ENCODE measurements at regions not wholly inside any gene's neighbourhood (a gene's known extent, or its start where the extent isn't known, plus 50 kb on each side); places are given as distances from the start of the nearest gene placed in this dataset.

DNA sequence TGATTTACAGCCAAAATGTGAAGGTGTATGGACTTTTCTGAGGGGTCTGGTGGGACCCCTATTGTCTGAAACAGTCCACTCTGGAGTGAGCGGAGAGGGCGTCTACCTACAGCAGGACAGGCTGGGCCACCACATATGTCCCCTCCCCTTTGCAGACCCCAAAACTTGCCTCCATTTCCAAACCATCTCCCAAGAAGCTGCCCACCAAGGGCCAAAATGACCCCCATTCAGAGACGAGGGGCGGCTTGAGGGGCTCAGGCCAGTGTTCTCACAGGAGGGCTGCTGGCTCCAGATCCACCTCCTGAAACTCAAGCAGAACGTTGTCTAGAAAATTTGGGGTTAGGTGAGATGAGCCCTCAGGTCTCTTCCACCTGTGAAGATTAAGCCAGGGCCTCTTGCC, 161.1 kb upstream of the SALL3 start:
- no peak overlapping the region for H3K4me3 ChIP-seq (ENCODE audit: insufficient read depth, low read depth, low read length, poor library complexity, severe bottlenecking)
- no peaks in the 10 kb centered on the region for H3K9me3 ChIP-seq (ENCODE audit: control insufficient read depth, low read length)
- H3K27me3 ChIP-seq (replicated peaks; ENCODE audit: control insufficient read depth, insufficient read depth, low read length, poor library complexity, severe bottlenecking), result no peaks in the 10 kb centered on the region
- no peaks in the 10 kb centered on the region for H3K4me1 ChIP-seq (ENCODE audit: control insufficient read depth, insufficient read depth, low read length, poor library complexity, severe bottlenecking)
- DNase-seq, result no peak
- no peak overlapping the region for H3K27ac ChIP-seq (ENCODE audit: insufficient read depth, low read length, poor library complexity, severe bottlenecking)
- no peaks in the 10 kb centered on the region for H3K36me3 ChIP-seq (ENCODE audit: control insufficient read depth, insufficient read depth, low read length)

DNA sequence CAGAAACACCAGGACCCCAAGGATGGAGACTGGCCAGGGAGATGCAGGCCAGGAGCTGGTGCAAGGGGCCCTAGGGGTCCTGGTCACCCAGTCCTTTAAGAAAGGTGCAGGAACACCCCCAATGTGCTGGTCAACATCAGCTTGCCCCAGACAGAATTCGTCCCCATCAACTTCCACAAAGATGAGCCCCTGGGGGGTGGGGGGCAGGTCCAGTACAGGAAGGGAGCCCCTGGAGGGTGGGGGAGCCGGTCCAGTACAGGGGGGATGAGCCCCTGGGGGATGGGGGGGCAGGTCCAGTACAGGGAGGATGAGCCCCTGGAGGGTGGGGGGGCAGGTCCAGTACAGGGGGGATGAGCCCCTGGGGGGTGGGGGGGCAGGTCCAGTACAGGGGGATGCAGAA, 160.7 kb upstream of the SALL3 start:
- DNase-seq, result no peak
- H3K9me3 ChIP-seq (ENCODE audit: control insufficient read depth, low read length), result no peaks in the 10 kb centered on the region

DNA sequence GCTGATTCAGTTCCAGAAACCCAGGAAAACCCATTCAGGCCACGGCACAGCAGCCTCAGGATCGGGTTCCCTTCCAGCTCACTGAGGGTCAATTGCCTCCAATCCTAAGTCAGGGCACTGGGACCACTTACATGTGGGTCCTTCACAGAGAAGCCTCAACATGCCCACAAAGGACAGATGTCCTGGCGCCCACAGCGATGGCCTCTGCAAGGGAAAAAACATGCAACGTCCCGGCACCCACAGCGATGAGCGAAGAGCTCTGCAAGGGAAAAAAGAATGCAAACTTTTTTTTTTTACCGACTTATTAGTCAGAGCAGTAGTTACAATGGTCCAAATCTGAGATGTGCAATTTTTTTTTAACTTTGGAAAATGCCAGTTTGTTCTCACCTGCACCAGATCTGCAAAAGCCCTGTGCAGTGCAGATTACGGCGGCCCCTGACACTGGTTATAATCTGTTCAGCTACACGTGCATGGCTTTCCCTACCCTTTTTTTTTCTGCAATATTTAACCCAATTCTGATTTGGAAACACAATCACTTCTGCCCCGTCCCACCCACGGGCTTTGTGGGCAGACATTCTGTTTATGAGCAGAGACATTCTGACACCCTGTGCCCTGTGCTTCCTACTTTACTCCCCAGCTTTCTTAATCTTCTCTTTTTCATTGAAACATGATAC, 159.3 kb upstream of the SALL3 start:
- H3K4me3 ChIP-seq (ENCODE audit: insufficient read depth, low read depth, low read length, poor library complexity, severe bottlenecking), result no peak overlapping the region
- no peak for DNase-seq
- no peaks in the 10 kb centered on the region for H3K9me3 ChIP-seq (ENCODE audit: control insufficient read depth, low read length)

More for the DNA sequence above, 160.7 kb upstream of the SALL3 start:
- Histone ChIP-seq H3K4me1 (ENCODE audit: control insufficient read depth, insufficient read depth, low read length, poor library complexity, severe bottlenecking) (no peaks in the 10 kb centered on the region), H3K27ac (ENCODE audit: insufficient read depth, low read length, poor library complexity, severe bottlenecking) (no peak overlapping the region), H3K36me3 (ENCODE audit: control insufficient read depth, insufficient read depth, low read length) (no peaks in the 10 kb centered on the region), H3K4me3 (ENCODE audit: insufficient read depth, low read depth, low read length, poor library complexity, severe bottlenecking) (no peak overlapping the region), H3K27me3 (replicated peaks; ENCODE audit: control insufficient read depth, insufficient read depth, low read length, poor library complexity, severe bottlenecking) (no peaks in the 10 kb centered on the region)

DNA sequence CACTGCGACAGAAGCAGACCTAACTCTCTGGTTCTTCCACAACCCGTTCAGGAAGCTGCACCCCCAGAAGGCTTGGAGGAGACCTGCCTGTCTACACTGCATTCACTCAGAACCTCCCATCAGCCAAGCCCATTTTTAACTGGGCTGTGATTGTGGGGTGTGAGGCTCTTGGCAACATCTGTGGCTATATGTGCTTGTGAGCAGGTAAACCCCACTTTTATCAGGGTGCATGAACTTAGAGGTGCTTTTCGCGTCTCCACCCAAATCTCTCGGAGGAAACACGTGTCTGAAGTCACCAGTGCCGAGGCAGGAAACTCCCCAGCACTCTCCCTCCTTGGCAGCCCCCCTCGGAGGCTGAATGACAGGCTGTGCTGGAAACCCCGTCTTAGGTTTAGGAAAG, 158.2 kb upstream of the SALL3 start:
- Histone ChIP-seq H3K9me3 (ENCODE audit: control insufficient read depth, low read length) (no peaks in the 10 kb centered on the region), H3K27me3 (replicated peaks; ENCODE audit: control insufficient read depth, insufficient read depth, low read length, poor library complexity, severe bottlenecking) (no peaks in the 10 kb centered on the region), H3K27ac (ENCODE audit: insufficient read depth, low read length, poor library complexity, severe bottlenecking) (no peak overlapping the region), H3K36me3 (ENCODE audit: control insufficient read depth, insufficient read depth, low read length) (no peaks in the 10 kb centered on the region), H3K4me3 (ENCODE audit: insufficient read depth, low read depth, low read length, poor library complexity, severe bottlenecking) (no peak overlapping the region), H3K4me1 (ENCODE audit: control insufficient read depth, insufficient read depth, low read length, poor library complexity, severe bottlenecking) (no peaks in the 10 kb centered on the region)
- DNase-seq, result no peak

More for the DNA sequence above, 159.3 kb upstream of the SALL3 start:
- no peaks in the 10 kb centered on the region for H3K36me3 ChIP-seq (ENCODE audit: control insufficient read depth, insufficient read depth, low read length)
- H3K27me3 ChIP-seq (replicated peaks; ENCODE audit: control insufficient read depth, insufficient read depth, low read length, poor library complexity, severe bottlenecking), result no peaks in the 10 kb centered on the region
- H3K27ac ChIP-seq (ENCODE audit: insufficient read depth, low read length, poor library complexity, severe bottlenecking), result no peak overlapping the region
- no peaks in the 10 kb centered on the region for H3K4me1 ChIP-seq (ENCODE audit: control insufficient read depth, insufficient read depth, low read length, poor library complexity, severe bottlenecking)

DNA sequence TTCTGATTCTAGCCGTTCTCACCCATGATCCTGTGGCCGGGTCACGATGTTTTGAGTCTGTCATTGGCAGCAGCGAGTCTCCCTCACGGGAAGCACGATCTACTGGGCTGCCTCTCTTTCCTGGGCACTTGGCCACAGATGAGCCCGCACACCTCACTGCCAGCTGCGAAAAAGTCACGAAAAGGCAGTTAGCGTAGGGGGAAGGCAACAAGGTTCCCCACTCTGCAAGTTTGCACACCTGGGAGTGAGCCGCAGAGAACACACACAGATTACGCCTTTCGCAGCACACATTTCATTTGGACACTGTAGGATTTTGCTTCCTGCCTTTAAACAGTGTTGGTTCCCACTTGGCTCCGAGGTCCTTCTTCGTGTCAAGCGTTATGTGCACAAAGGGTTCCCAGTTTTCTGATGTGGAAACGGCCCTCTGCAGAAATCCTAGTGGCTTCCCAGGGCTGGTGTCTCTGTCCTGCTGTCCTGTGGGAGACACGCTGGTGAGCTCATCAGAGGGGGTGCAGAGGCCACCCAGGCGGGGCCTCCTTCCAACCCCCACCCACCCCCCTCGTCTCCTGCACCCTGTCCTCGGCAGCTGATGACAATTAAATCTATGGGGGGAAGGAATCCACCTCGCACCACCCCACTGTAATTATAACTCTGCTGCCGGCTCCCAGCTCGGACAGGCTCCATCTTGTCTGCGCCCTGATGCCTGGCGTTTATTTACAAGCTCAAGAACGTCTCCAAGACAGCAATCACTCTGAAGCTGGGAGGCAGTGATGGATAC, 157.3 kb upstream of the SALL3 start:
- no peak for DNase-seq
- Histone ChIP-seq H3K9me3 (ENCODE audit: control insufficient read depth, low read length) (no peaks in the 10 kb centered on the region), H3K4me1 (ENCODE audit: control insufficient read depth, insufficient read depth, low read length, poor library complexity, severe bottlenecking) (no peaks in the 10 kb centered on the region), H3K4me3 (ENCODE audit: insufficient read depth, low read depth, low read length, poor library complexity, severe bottlenecking) (no peak overlapping the region), H3K27ac (ENCODE audit: insufficient read depth, low read length, poor library complexity, severe bottlenecking) (no peak overlapping the region), H3K27me3 (replicated peaks; ENCODE audit: control insufficient read depth, insufficient read depth, low read length, poor library complexity, severe bottlenecking) (no peaks in the 10 kb centered on the region), H3K36me3 (ENCODE audit: control insufficient read depth, insufficient read depth, low read length) (no peaks in the 10 kb centered on the region)

DNA sequence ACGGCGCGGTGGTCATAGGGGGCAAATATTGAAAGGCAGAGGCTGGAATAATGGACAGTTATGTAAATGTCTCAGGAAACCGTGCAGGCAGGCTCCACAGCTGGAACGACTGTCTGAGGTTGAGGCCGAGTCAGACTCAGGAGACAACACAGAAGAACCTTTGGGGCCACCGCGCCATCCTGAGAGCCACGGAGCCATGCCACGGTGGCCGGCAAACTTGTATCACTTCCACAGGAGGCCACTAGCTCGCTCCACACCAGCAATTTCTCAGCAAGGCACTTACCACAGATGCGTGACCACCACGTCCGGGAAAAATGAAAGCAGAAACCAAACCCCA, 156.7 kb upstream of the SALL3 start:
- DNase-seq, result no peak
- no peaks in the 10 kb centered on the region for H3K4me1 ChIP-seq (ENCODE audit: control insufficient read depth, insufficient read depth, low read length, poor library complexity, severe bottlenecking)
- no peaks in the 10 kb centered on the region for H3K27me3 ChIP-seq (replicated peaks; ENCODE audit: control insufficient read depth, insufficient read depth, low read length, poor library complexity, severe bottlenecking)
- no peaks in the 10 kb centered on the region for H3K36me3 ChIP-seq (ENCODE audit: control insufficient read depth, insufficient read depth, low read length)
- H3K9me3 ChIP-seq (ENCODE audit: control insufficient read depth, low read length), result no peaks in the 10 kb centered on the region
- no peak overlapping the region for H3K4me3 ChIP-seq (ENCODE audit: insufficient read depth, low read depth, low read length, poor library complexity, severe bottlenecking)
- no peak overlapping the region for H3K27ac ChIP-seq (ENCODE audit: insufficient read depth, low read length, poor library complexity, severe bottlenecking)

DNA sequence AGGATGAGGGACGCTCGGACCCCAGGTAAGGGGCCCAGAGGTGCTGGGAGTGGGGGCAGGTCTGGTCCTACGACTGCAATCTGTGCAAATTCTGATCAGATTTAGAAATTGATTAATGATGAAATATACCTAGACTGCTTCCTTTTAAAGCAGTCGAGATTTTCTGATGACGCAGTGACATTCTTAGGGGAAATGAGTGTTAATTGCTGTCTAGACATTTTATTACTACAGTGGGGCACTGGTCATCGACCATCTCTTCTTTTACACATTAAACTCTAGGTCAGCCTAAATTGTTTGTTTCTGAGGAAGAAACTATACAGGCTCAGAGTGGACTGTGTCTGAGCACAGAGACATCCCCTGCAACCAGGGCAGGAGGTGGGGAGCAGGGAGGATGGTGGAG, 154.4 kb upstream of the SALL3 start:
- Histone ChIP-seq H3K27me3 (replicated peaks; ENCODE audit: control insufficient read depth, insufficient read depth, low read length, poor library complexity, severe bottlenecking) (no peaks in the 10 kb centered on the region), H3K36me3 (ENCODE audit: control insufficient read depth, insufficient read depth, low read length) (no peaks in the 10 kb centered on the region), H3K4me3 (ENCODE audit: insufficient read depth, low read depth, low read length, poor library complexity, severe bottlenecking) (no peak overlapping the region), H3K9me3 (ENCODE audit: control insufficient read depth, low read length) (no peaks in the 10 kb centered on the region), H3K27ac (ENCODE audit: insufficient read depth, low read length, poor library complexity, severe bottlenecking) (no peak overlapping the region), H3K4me1 (ENCODE audit: control insufficient read depth, insufficient read depth, low read length, poor library complexity, severe bottlenecking) (no peaks in the 10 kb centered on the region)
- no peak for DNase-seq

DNA sequence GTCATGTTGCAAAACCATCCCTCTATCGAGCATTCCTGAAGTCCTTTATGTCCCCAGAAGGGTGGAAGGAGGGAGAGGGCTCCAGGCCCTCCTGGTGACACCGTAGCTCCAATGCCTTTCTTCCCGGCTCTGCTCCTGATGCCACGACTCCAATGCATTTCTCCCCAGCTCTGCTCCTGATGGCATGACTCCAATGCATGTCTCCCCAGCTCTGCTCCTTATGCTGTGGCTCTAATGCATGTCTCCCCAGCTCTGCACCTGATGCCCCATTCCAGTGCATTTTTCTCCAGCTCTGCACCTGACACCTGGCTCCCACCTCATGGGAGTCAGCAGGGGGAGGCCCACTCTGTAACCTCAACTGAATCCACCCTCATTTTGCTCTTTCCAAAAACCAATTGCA, 153.0 kb upstream of the SALL3 start:
- no peak overlapping the region for H3K4me3 ChIP-seq (ENCODE audit: insufficient read depth, low read depth, low read length, poor library complexity, severe bottlenecking)
- no peaks in the 10 kb centered on the region for H3K4me1 ChIP-seq (ENCODE audit: control insufficient read depth, insufficient read depth, low read length, poor library complexity, severe bottlenecking)
- H3K36me3 ChIP-seq (ENCODE audit: control insufficient read depth, insufficient read depth, low read length), result no peaks in the 10 kb centered on the region
- no peaks in the 10 kb centered on the region for H3K9me3 ChIP-seq (ENCODE audit: control insufficient read depth, low read length)
- DNase-seq, result no peak
- H3K27me3 ChIP-seq (replicated peaks; ENCODE audit: control insufficient read depth, insufficient read depth, low read length, poor library complexity, severe bottlenecking), result no peaks in the 10 kb centered on the region
- no peak overlapping the region for H3K27ac ChIP-seq (ENCODE audit: insufficient read depth, low read length, poor library complexity, severe bottlenecking)

DNA sequence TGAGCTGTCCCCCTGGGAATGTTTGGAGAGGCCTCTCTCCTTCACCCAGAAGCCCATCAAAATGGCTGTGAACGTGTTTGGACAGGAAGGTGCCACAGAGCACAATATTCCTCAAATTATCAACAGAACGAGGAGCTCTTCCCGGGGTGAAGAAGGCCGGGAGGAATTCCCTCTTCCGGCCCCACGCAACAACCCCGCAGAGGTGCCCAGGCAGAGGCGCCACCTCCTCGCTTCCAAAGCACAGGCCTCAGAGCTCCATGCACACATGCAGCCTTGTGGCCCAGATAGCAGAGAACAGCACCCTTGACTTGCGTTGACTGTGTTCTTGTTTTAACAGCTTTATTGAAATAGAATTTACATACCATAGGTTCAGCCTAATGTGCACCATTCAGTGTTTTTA, 152.5 kb upstream of the SALL3 start:
- Histone ChIP-seq H3K4me3 (ENCODE audit: insufficient read depth, low read depth, low read length, poor library complexity, severe bottlenecking) (no peak overlapping the region), H3K4me1 (ENCODE audit: control insufficient read depth, insufficient read depth, low read length, poor library complexity, severe bottlenecking) (no peaks in the 10 kb centered on the region)

DNA sequence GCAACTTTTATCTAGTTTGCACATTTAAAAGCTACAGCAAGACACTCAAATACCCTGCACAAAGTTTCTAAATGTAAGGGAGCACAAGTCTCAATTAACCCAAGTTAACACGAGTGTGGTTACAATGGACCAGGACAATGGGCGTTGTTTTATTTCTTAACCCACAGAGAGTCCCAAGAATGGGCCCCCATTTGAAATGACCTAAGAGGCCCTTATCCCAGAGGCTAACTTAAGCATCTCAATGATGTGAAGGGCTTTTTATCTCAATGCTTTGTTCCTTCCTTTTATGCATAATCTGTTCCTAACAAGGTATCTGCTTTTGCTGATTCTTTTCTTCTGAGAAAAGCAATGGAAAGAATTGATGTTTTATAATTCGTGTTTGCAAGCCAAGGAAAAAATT, 151.5 kb upstream of the SALL3 start:
- no peaks in the 10 kb centered on the region for H3K27me3 ChIP-seq (replicated peaks; ENCODE audit: control insufficient read depth, insufficient read depth, low read length, poor library complexity, severe bottlenecking)
- no peak overlapping the region for H3K27ac ChIP-seq (ENCODE audit: insufficient read depth, low read length, poor library complexity, severe bottlenecking)

More for the DNA sequence above, 152.5 kb upstream of the SALL3 start:
- Histone ChIP-seq H3K27me3 (replicated peaks; ENCODE audit: control insufficient read depth, insufficient read depth, low read length, poor library complexity, severe bottlenecking) (no peaks in the 10 kb centered on the region), H3K27ac (ENCODE audit: insufficient read depth, low read length, poor library complexity, severe bottlenecking) (no peak overlapping the region), H3K9me3 (ENCODE audit: control insufficient read depth, low read length) (no peaks in the 10 kb centered on the region), H3K36me3 (ENCODE audit: control insufficient read depth, insufficient read depth, low read length) (no peaks in the 10 kb centered on the region)
- DNase-seq, result no peak

More for the DNA sequence above, 151.5 kb upstream of the SALL3 start:
- no peaks in the 10 kb centered on the region for H3K9me3 ChIP-seq (ENCODE audit: control insufficient read depth, low read length)
- DNase-seq, result no peak
- H3K4me3 ChIP-seq (ENCODE audit: insufficient read depth, low read depth, low read length, poor library complexity, severe bottlenecking), result no peak overlapping the region
- H3K4me1 ChIP-seq (ENCODE audit: control insufficient read depth, insufficient read depth, low read length, poor library complexity, severe bottlenecking), result no peaks in the 10 kb centered on the region
- H3K36me3 ChIP-seq (ENCODE audit: control insufficient read depth, insufficient read depth, low read length), result no peaks in the 10 kb centered on the region

Data from effector memory CD4-positive, alpha-beta T cell (primary cell).